Karpas-422 (cell line): ENCODE measurements at regions not wholly inside any gene's neighbourhood (a gene's known extent, or its start where the extent isn't known, plus 50 kb on each side); places are given as distances from the start of the nearest gene placed in this dataset.

ENCODE experiments used
- DNase-seq: peaks from one replicate; pipeline ENCODE4 v3.0.0-alpha.2; 2015
- H2AFZ ChIP-seq: fragments of 200-600 bp; sonication (generic); 2 replicates; pipeline ENCODE4 v1.6.1; 2014; ENCODE audit warnings: antibody characterized with exemption, low read length, mixed read lengths
- H3K27ac ChIP-seq: fragments of 200-600 bp; sonication (generic); 2 replicates; pipeline ENCODE4 v1.5.1; 2014; ENCODE audit warnings: mild to moderate bottlenecking, low read length, moderate library complexity
- H3K27me3 ChIP-seq: fragments of 200-600 bp; sonication (generic); 2 replicates; pipeline ENCODE4 v1.6.1; 2014; ENCODE audit warnings: low read length, mixed read lengths
- H3K36me3 ChIP-seq: fragments of 200-600 bp; sonication (generic); 2 replicates; pipeline ENCODE4 v1.6.1; 2014; ENCODE audit warnings: low read length, mixed read lengths; ENCODE audit not compliant: insufficient read depth
- H3K4me1 ChIP-seq: fragments of 200-600 bp; sonication (generic); 2 replicates; pipeline ENCODE4 v1.6.1; 2014; ENCODE audit warnings: mild to moderate bottlenecking, low read length, mixed read lengths
- H3K4me2 ChIP-seq: fragments of 200-600 bp; sonication (generic); 2 replicates; pipeline ENCODE4 v1.6.1; 2014; ENCODE audit warnings: low read length, low read depth, mild to moderate bottlenecking; ENCODE audit not compliant: poor library complexity, severe bottlenecking
- H3K4me3 ChIP-seq: fragments of 200-600 bp; sonication (generic); 2 replicates; pipeline ENCODE4 v1.5.1; 2014; ENCODE audit warnings: mild to moderate bottlenecking, antibody characterized with exemption, low read length, mixed read lengths
- H3K79me2 ChIP-seq: fragments of 200-600 bp; sonication (generic); 2 replicates; pipeline ENCODE4 v1.6.1; 2014; ENCODE audit warnings: mild to moderate bottlenecking, low read length, mixed read lengths
- H3K9ac ChIP-seq: fragments of 200-600 bp; sonication (generic); 2 replicates; pipeline ENCODE4 v1.6.0; 2014; ENCODE audit warnings: low read length
- H3K9me2 ChIP-seq: fragments of 200-600 bp; sonication (generic), shearing (Covaris generic); replicated peaks from 2 replicates; pipeline ENCODE4 v1.6.0; 2014; ENCODE audit warnings: mild to moderate bottlenecking, low read length, moderate library complexity; ENCODE audit not compliant: insufficient read depth
- H3K9me3 ChIP-seq: fragments of 300-700, 200-600 bp; sonication (generic); 2 replicates; pipeline ENCODE4 v1.6.1; 2014; ENCODE audit warnings: low read length, mixed read lengths
- H4K20me1 ChIP-seq: fragments of 200-600 bp; sonication (generic); 2 replicates; pipeline ENCODE4 v1.6.1; 2014; ENCODE audit warnings: mild to moderate bottlenecking, antibody characterized with exemption, low read length, low read depth; ENCODE audit not compliant: insufficient read depth

GRCh38 chr16:11446566-11447119, 101.4 kb downstream of the RMI2 start:
- Histone ChIP-seq H3K9me3 (no peaks in the 10 kb centered on the region), H4K20me1 (no peaks in the 10 kb centered on the region), H3K36me3 (no peaks in the 10 kb centered on the region), H3K4me2 (no peak overlapping the region), H3K9me2 (no peaks in the 10 kb centered on the region), H2AFZ (no peak overlapping the region), H3K4me3 (no peak overlapping the region), H3K27me3 (no peaks in the 10 kb centered on the region), H3K79me2 (no peaks in the 10 kb centered on the region), H3K4me1 (no peaks in the 10 kb centered on the region), H3K27ac (no peak overlapping the region), H3K9ac (no peak overlapping the region)
- DNase-seq = no peak

DNA sequence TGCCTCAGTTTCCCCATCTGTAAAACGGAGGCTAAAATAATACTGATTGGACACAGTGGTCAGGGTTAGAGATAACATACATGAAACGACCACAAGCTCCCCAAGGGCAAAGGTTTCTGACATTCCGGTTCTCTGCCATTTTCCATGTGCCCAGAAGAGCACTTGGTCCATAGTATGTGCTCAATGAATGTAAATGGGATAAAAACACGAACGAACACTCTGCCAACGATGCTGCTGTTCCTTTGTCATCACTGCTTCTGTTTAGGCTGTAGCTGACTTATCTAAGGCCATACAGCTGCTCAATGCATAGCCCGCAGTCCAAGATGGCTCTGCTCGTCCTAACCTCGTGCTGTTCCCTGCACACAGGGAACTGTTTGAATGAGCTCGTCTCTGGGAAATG, 102.0 kb downstream of the RMI2 start:
- no peaks in the 10 kb centered on the region for H3K4me1 ChIP-seq
- H4K20me1 ChIP-seq = no peaks in the 10 kb centered on the region
- no peak for DNase-seq
- no peaks in the 10 kb centered on the region for H3K36me3 ChIP-seq
- no peak overlapping the region for H2AFZ ChIP-seq
- no peaks in the 10 kb centered on the region for H3K9me3 ChIP-seq
- H3K79me2 ChIP-seq = no peaks in the 10 kb centered on the region
- no peaks in the 10 kb centered on the region for H3K27me3 ChIP-seq
- H3K9me2 ChIP-seq = no peaks in the 10 kb centered on the region
- no peak overlapping the region for H3K9ac ChIP-seq
- H3K4me2 ChIP-seq = no peak overlapping the region
- no peak overlapping the region for H3K27ac ChIP-seq
- no peak overlapping the region for H3K4me3 ChIP-seq

- H3K9me2 ChIP-seq = no peaks in the 10 kb centered on the region
Measured at GRCh38 chr16:11447836-11448235, 102.6 kb downstream of the RMI2 start.

GRCh38 chr16:11448796-11449416, 103.6 kb downstream of the RMI2 start:
- no peaks in the 10 kb centered on the region for H3K79me2 ChIP-seq
- H3K9me2 ChIP-seq = no peaks in the 10 kb centered on the region
- no peak overlapping the region for H3K9ac ChIP-seq
- no peaks in the 10 kb centered on the region for H3K27me3 ChIP-seq
- H3K36me3 ChIP-seq = no peaks in the 10 kb centered on the region
- H3K9me3 ChIP-seq = no peaks in the 10 kb centered on the region
- H3K4me2 ChIP-seq = no peak overlapping the region
- no peak for DNase-seq
- H3K4me1 ChIP-seq = no peaks in the 10 kb centered on the region
- no peaks in the 10 kb centered on the region for H4K20me1 ChIP-seq
- H2AFZ ChIP-seq = no peak overlapping the region
- no peak overlapping the region for H3K27ac ChIP-seq
- H3K4me3 ChIP-seq = no peak overlapping the region

More at GRCh38 chr16:11447836-11448235, 102.6 kb downstream of the RMI2 start:
- no peak for DNase-seq
- Histone ChIP-seq H3K27ac (no peak overlapping the region), H3K79me2 (no peaks in the 10 kb centered on the region), H3K4me2 (no peak overlapping the region), H3K4me1 (no peaks in the 10 kb centered on the region), H3K9me3 (no peaks in the 10 kb centered on the region), H3K27me3 (no peaks in the 10 kb centered on the region), H3K4me3 (no peak overlapping the region), H2AFZ (no peak overlapping the region), H3K9ac (no peak overlapping the region), H4K20me1 (no peaks in the 10 kb centered on the region), H3K36me3 (no peaks in the 10 kb centered on the region)

DNA sequence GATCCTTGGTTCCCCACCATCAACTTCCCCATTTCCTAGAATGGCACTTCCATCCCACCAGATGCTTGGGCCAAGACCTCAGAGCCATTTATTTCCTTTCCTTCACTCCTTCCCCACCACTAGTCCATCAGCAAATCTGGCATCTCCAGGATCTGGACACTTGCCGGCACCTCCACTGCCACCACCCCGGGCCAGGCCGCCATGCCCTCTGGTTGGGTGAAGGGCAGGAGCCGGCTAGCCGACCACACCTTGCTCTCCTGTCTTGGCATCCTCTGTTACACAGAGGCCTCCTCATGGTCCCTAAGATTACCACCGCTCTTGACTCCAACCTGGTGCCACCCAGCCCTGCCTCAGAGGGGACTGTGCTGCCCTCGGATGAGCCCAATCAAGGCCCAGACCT, 104.5 kb downstream of the RMI2 start:
- H3K9me2 ChIP-seq = no peaks in the 10 kb centered on the region

DNA sequence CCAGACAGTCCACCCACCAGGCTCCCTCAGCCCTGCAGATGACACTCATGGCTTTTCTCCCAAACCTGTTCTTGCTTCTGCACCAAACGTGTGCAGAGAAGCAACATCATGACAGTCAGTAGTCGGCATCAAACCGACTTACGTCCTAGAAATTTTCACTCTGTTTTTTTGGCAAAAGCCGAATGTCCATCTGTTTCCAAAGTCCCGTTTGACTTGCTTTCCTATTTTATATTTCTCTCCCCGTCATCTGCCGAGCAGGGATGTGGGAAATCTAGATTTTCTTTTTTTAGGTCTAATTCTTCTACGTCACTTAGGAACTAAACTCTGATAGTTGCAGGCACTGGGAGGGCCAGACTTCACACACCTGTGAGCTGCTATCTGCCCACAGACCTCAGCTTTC, 104.9 kb downstream of the RMI2 start:
- Histone ChIP-seq H4K20me1 (no peaks in the 10 kb centered on the region), H2AFZ (no peak overlapping the region), H3K36me3 (no peaks in the 10 kb centered on the region), H3K9me2 (no peaks in the 10 kb centered on the region), H3K79me2 (no peaks in the 10 kb centered on the region), H3K27me3 (no peaks in the 10 kb centered on the region), H3K4me3 (no peak overlapping the region), H3K27ac (no peak overlapping the region), H3K4me1 (no peaks in the 10 kb centered on the region), H3K4me2 (no peak overlapping the region), H3K9ac (no peak overlapping the region), H3K9me3 (no peaks in the 10 kb centered on the region)
- DNase-seq = no peak

More for the DNA sequence above, 104.5 kb downstream of the RMI2 start:
- Histone ChIP-seq H3K36me3 (no peaks in the 10 kb centered on the region), H3K4me3 (no peak overlapping the region), H3K9me3 (no peaks in the 10 kb centered on the region), H2AFZ (no peak overlapping the region), H4K20me1 (no peaks in the 10 kb centered on the region), H3K27me3 (no peaks in the 10 kb centered on the region), H3K9ac (no peak overlapping the region), H3K27ac (no peak overlapping the region), H3K4me2 (no peak overlapping the region), H3K79me2 (no peaks in the 10 kb centered on the region), H3K4me1 (no peaks in the 10 kb centered on the region)
- DNase-seq = no peak

GRCh38 chr16:11452298-11452697, 107.0 kb downstream of the RMI2 start:
- H3K9ac ChIP-seq = no peak overlapping the region
- no peaks in the 10 kb centered on the region for H4K20me1 ChIP-seq
- H3K9me3 ChIP-seq = no peaks in the 10 kb centered on the region
- no peaks in the 10 kb centered on the region for H3K79me2 ChIP-seq
- no peaks in the 10 kb centered on the region for H3K27me3 ChIP-seq
- no peak overlapping the region for H2AFZ ChIP-seq
- DNase-seq = no peak
- H3K4me2 ChIP-seq = no peak overlapping the region
- H3K9me2 ChIP-seq = no peaks in the 10 kb centered on the region
- H3K36me3 ChIP-seq = no peaks in the 10 kb centered on the region
- H3K4me3 ChIP-seq = no peak overlapping the region
- no peak overlapping the region for H3K27ac ChIP-seq
- H3K4me1 ChIP-seq = no peaks in the 10 kb centered on the region

- Histone ChIP-seq H3K4me2 (no peak overlapping the region), H3K9me2 (no peaks in the 10 kb centered on the region), H2AFZ (no peak overlapping the region), H3K27me3 (no peaks in the 10 kb centered on the region), H3K27ac (no peak overlapping the region), H3K9ac (no peak overlapping the region), H3K4me1 (no peaks in the 10 kb centered on the region), H4K20me1 (no peaks in the 10 kb centered on the region), H3K36me3 (no peaks in the 10 kb centered on the region), H3K79me2 (no peaks in the 10 kb centered on the region), H3K4me3 (no peak overlapping the region), H3K9me3 (no peaks in the 10 kb centered on the region)
- peak; percentile 32 for DNase-seq
Measured at GRCh38 chr16:11452746-11453389, 107.6 kb downstream of the RMI2 start.
